ENCODE measurements at regions not wholly inside any gene's neighbourhood (a gene's known extent, or its start where the extent isn't known, plus 50 kb on each side); places are given as distances from the start of the nearest gene placed in this dataset.

DNA sequence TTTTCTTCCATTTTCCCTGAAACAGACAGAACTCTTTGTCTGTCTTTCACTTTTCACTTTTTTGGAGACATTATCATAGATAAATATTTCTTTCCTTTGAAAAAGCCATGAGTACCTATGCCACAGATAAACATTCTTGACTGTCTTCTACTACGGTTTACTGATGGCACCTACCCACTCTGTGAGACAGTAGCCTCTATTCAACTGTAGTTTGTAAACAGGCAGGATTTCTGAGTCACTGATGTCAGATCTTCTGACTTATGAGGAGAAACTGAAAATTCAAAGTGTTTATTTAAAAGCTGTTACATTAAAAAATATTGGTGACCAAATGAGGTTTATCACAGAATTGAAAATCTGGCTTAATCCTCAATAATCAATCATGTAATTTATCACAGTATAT lies 658.4 kb downstream of the TOX3 start (continued):
- TF ChIP-seq, protein P1, sequence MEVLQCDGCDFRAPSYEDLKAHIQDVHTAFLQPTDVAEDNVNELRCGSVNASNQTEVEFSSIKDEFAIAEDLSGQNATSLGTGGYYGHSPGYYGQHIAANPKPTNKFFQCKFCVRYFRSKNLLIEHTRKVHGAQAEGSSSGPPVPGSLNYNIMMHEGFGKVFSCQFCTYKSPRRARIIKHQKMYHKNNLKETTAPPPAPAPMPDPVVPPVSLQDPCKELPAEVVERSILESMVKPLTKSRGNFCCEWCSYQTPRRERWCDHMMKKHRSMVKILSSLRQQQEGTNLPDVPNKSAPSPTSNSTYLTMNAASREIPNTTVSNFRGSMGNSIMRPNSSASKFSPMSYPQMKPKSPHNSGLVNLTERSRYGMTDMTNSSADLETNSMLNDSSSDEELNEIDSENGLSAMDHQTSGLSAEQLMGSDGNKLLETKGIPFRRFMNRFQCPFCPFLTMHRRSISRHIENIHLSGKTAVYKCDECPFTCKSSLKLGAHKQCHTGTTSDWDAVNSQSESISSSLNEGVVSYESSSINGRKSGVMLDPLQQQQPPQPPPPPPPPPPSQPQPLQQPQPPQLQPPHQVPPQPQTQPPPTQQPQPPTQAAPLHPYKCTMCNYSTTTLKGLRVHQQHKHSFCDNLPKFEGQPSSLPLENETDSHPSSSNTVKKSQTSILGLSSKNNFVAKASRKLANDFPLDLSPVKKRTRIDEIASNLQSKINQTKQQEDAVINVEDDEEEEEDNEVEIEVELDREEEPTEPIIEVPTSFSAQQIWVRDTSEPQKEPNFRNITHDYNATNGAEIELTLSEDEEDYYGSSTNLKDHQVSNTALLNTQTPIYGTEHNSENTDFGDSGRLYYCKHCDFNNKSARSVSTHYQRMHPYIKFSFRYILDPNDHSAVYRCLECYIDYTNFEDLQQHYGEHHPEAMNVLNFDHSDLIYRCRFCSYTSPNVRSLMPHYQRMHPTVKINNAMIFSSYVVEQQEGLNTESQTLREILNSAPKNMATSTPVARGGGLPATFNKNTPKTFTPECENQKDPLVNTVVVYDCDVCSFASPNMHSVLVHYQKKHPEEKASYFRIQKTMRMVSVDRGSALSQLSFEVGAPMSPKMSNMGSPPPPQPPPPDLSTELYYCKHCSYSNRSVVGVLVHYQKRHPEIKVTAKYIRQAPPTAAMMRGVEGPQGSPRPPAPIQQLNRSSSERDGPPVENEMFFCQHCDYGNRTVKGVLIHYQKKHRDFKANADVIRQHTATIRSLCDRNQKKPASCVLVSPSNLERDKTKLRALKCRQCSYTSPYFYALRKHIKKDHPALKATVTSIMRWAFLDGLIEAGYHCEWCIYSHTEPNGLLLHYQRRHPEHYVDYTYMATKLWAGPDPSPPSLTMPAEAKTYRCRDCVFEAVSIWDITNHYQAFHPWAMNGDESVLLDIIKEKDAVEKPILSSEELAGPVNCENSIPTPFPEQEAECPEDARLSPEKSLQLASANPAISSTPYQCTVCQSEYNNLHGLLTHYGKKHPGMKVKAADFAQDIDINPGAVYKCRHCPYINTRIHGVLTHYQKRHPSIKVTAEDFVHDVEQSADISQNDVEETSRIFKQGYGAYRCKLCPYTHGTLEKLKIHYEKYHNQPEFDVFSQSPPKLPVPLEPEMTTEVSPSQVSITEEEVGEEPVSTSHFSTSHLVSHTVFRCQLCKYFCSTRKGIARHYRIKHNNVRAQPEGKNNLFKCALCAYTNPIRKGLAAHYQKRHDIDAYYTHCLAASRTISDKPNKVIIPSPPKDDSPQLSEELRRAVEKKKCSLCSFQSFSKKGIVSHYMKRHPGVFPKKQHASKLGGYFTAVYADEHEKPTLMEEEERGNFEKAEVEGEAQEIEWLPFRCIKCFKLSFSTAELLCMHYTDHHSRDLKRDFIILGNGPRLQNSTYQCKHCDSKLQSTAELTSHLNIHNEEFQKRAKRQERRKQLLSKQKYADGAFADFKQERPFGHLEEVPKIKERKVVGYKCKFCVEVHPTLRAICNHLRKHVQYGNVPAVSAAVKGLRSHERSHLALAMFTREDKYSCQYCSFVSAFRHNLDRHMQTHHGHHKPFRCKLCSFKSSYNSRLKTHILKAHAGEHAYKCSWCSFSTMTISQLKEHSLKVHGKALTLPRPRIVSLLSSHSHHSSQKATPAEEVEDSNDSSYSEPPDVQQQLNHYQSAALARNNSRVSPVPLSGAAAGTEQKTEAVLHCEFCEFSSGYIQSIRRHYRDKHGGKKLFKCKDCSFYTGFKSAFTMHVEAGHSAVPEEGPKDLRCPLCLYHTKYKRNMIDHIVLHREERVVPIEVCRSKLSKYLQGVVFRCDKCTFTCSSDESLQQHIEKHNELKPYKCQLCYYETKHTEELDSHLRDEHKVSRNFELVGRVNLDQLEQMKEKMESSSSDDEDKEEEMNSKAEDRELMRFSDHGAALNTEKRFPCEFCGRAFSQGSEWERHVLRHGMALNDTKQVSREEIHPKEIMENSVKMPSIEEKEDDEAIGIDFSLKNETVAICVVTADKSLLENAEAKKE (CRISPR knock-in tag; IDR thresholded peaks at IDR 0.05): no peak
- TF ChIP-seq CTCF (conservative IDR thresholded peaks at IDR 0.05; ENCODE audit: low read depth in 2 of 2) (no peak), ZNF331 (CRISPR knock-in tag; IDR thresholded peaks at IDR 0.05; ENCODE audit: low read depth) (no peak)

DNA sequence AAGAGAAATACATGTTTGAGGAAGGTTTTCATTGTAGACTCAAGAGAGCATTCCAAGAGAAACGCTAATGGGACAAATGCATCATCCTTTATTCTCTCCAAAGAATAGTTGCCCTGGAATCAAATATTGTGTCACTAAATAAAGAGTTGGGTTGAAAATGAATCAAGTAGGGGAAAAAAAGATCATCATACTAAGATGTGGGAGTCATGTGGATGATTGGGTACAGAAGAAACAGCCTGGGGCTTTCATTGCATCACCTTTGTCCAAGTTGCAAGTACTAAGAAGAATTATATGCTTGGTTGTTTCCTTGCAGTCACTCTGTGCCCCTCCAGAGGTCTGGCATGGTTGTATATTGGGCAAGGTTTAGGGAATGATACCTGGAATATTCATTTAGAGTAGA lies 658.9 kb downstream of the TOX3 start:
- H3K36me3 Mint-ChIP-seq (ENCODE audit: low read depth): peaks cover 3% of the 10 kb centered on the region; the same call in 1 of the 3 replicates
- no peaks in the 10 kb centered on the region for H3F3A ChIP-seq (replicated peaks; ENCODE audit: low read depth)
- H2AFZ ChIP-seq: peak overlapping the region; percentile 53; the same call in 1 of the 2 replicates
- H3K4me3 ChIP-seq: no peak overlapping the region
- DNase-seq (ENCODE audit: low spot score) (no peak), ATAC-seq (no peak)
- H4K20me1 ChIP-seq (replicated peaks; ENCODE audit: insufficient read depth): no peaks in the 10 kb centered on the region
- H3K27me3 Mint-ChIP-seq (ENCODE audit: insufficient read depth, low read depth, poor library complexity): no peaks in the 10 kb centered on the region
- H3K27ac Mint-ChIP-seq: no peak overlapping the region
- no peaks in the 10 kb centered on the region for H3K27me3 ChIP-seq (ENCODE audit: insufficient read depth)
- no peak overlapping the region for H3K4me3 Mint-ChIP-seq
- H3K4me2 ChIP-seq: no peak overlapping the region
- no peaks in the 10 kb centered on the region for H3K9me2 ChIP-seq (ENCODE audit: insufficient read depth)
- H3K27ac ChIP-seq (ENCODE audit: low read depth): no peak overlapping the region
- peaks cover 4% of the 10 kb centered on the region; the same call in 1 of the 2 replicates for H3K4me1 ChIP-seq (ENCODE audit: insufficient read depth)
- H3K4me1 Mint-ChIP-seq: peaks cover 3% of the 10 kb centered on the region
- no peak for TF ChIP-seq CTCF (conservative IDR thresholded peaks at IDR 0.05; ENCODE audit: low read depth in 2 of 2)
- no peaks in the 10 kb centered on the region for H3K9me3 Mint-ChIP-seq
- no peaks in the 10 kb centered on the region for H3K36me3 ChIP-seq (ENCODE audit: insufficient read depth)
- H3K79me2 ChIP-seq (replicated peaks; ENCODE audit: insufficient read depth): no peaks in the 10 kb centered on the region
